Chondrocyte (in vitro differentiated cells): ENCODE measurements at regions not wholly inside any gene's neighbourhood (a gene's known extent, or its start where the extent isn't known, plus 50 kb on each side); places are given as distances from the start of the nearest gene placed in this dataset.

ENCODE experiments used
- DNase-seq: peaks from one replicate; pipeline ENCODE4 v3.0.0; 2021; ENCODE audit warnings: mixed read lengths, low spot score
- H3K27ac Mint-ChIP-seq: one replicate; pipeline ENCODE4 v1.8.0; 2021; ENCODE audit warnings: mild to moderate bottlenecking, moderate library complexity, mixed read lengths; ENCODE audit not compliant: unreplicated experiment
- H3K27me3 Mint-ChIP-seq: 2 replicates; pipeline ENCODE4 v1.8.0; 2021; ENCODE audit warnings: low read depth, mixed read lengths
- H3K36me3 Mint-ChIP-seq: 2 replicates; pipeline ENCODE4 v1.8.0; 2021; ENCODE audit warnings: low read depth, mixed read lengths
- H3K4me1 Mint-ChIP-seq: 2 replicates; pipeline ENCODE4 v1.8.0; 2021; ENCODE audit warnings: low read depth, mild to moderate bottlenecking, mixed read lengths
- H3K4me3 Mint-ChIP-seq: one replicate; pipeline ENCODE4 v1.8.0; 2021; ENCODE audit warnings: mild to moderate bottlenecking, moderate library complexity, mixed read lengths; ENCODE audit not compliant: unreplicated experiment
- H3K9me3 Mint-ChIP-seq: 2 replicates; pipeline ENCODE4 v1.8.0; 2021; ENCODE audit warnings: low read depth, mixed read lengths
- TF ChIP-seq, protein P1 (sequence below): fragments of 200-600 bp; sonication (generic); IDR thresholded peaks from 2 replicates; pipeline ENCODE4 v1.5.0; 2021; ENCODE audit warnings: antibody characterized with exemption, mild to moderate bottlenecking, moderate library complexity

DNA sequence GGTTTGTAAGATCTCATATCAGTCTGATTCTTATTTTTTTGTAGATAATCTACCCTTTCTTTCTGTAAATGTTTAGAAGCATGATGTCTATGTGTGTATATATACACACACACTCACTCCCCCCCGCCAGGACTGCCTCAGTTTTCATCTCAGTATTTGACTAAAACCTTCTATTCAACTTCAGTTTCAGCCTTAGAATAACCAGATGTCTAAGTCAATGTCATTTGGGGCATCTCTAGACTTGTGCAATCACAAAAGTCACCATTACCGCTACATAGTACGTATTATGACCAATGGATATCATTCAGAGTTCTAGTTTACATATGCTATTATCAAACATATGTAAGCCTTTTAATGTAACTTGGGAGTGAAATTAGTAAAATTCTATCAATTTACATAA is 53.3 kb upstream of the BOLA1 start:
- Mint-ChIP-seq H3K36me3 (no peaks in the 10 kb centered on the region), H3K27me3 (no peaks in the 10 kb centered on the region), H3K4me3 (no peak overlapping the region), H3K27ac (no peak overlapping the region), H3K9me3 (no peaks in the 10 kb centered on the region), H3K4me1 (peaks cover 45% of the 10 kb centered on the region)
- TF ChIP-seq, protein P1, sequence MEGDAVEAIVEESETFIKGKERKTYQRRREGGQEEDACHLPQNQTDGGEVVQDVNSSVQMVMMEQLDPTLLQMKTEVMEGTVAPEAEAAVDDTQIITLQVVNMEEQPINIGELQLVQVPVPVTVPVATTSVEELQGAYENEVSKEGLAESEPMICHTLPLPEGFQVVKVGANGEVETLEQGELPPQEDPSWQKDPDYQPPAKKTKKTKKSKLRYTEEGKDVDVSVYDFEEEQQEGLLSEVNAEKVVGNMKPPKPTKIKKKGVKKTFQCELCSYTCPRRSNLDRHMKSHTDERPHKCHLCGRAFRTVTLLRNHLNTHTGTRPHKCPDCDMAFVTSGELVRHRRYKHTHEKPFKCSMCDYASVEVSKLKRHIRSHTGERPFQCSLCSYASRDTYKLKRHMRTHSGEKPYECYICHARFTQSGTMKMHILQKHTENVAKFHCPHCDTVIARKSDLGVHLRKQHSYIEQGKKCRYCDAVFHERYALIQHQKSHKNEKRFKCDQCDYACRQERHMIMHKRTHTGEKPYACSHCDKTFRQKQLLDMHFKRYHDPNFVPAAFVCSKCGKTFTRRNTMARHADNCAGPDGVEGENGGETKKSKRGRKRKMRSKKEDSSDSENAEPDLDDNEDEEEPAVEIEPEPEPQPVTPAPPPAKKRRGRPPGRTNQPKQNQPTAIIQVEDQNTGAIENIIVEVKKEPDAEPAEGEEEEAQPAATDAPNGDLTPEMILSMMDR: no peak
- no peak for DNase-seq

DNA sequence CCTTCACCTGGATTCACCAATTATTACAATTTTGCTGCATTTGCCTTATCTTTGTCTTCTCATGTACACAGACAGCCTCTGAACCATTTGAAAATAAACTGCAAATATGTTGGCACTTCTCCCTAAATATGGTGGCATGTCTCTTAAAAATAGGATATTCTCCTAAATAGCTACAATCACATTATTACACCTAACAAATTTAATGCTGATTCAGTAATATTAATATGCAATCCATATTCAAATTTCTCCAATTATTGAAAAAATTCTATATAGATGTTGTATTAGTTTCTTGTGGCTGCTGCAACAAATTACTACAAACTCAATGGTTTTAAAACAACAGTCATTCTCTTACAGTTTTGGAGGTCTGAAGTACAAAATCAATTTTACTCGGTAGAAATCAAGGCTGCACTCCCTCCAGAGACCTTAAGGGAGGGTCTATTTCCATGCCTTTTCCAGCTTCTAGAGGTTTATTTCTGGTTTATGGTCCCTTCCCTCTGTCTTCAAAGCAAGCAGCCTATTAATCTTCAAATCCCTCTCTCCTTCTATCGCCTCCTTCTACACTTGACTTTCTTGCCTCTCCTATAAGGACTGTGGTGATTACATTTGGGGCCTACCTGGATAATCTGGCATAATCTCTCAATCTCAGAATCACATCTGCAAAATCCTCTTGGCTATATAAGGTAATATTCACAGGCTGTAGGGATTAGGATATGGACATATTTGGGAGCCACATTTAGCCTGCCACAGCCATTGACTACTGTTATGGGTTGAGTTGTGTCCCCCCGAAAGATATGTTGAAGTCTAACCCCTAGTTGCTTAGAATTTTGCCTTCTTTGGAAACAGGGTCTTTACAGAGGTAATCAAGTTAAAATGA is 52.5 kb upstream of the BOLA1 start:
- H3K4me1 Mint-ChIP-seq: peaks cover 45% of the 10 kb centered on the region
- no peak overlapping the region for H3K27ac Mint-ChIP-seq
- no peaks in the 10 kb centered on the region for H3K27me3 Mint-ChIP-seq
- no peaks in the 10 kb centered on the region for H3K9me3 Mint-ChIP-seq
- TF ChIP-seq, protein P1: no peak
- no peaks in the 10 kb centered on the region for H3K36me3 Mint-ChIP-seq
- DNase-seq: no peak
- H3K4me3 Mint-ChIP-seq: no peak overlapping the region

DNA sequence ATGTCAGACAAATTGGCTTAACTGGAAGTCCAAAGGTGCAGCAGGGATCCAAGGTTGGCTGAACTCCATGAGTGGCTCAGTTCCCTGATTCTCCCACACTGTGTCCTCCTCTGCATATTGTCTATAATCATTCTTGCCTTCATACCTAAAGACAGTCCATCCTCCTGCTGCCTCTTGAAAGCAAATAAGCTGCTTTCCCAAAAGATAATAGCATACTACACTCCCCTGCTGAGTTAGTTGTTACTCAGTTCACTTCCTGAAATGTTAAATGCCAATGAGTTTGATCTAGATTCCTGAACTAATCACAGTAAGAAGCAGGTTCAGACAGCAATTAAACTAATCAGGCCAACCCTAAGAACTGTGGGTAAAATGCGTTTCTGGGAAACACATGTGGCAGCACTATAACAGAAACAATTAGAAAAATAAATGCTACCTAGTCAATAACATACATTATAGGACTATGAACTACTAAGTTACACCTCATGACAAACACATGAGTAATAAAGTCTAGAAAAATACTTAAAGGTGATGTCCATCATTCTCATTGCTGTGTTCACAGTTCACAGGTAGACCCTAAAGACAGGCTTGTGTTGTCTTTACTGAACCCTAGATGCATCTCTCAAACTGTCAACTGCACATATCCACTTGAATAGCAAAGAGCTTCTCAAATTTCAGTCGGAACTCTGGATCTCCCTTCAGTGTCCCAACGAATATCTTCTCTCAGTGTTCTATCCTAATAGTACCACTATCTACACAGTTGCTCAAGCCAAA is 50.8 kb upstream of the BOLA1 start:
- DNase-seq: no peak
- Mint-ChIP-seq H3K27ac (peak overlapping the region; percentile 87), H3K4me3 (peak overlapping the region; percentile 77), H3K9me3 (no peaks in the 10 kb centered on the region), H3K4me1 (peaks cover 43% of the 10 kb centered on the region), H3K36me3 (no peaks in the 10 kb centered on the region), H3K27me3 (no peaks in the 10 kb centered on the region)
- TF ChIP-seq, protein P1: no peak

DNA sequence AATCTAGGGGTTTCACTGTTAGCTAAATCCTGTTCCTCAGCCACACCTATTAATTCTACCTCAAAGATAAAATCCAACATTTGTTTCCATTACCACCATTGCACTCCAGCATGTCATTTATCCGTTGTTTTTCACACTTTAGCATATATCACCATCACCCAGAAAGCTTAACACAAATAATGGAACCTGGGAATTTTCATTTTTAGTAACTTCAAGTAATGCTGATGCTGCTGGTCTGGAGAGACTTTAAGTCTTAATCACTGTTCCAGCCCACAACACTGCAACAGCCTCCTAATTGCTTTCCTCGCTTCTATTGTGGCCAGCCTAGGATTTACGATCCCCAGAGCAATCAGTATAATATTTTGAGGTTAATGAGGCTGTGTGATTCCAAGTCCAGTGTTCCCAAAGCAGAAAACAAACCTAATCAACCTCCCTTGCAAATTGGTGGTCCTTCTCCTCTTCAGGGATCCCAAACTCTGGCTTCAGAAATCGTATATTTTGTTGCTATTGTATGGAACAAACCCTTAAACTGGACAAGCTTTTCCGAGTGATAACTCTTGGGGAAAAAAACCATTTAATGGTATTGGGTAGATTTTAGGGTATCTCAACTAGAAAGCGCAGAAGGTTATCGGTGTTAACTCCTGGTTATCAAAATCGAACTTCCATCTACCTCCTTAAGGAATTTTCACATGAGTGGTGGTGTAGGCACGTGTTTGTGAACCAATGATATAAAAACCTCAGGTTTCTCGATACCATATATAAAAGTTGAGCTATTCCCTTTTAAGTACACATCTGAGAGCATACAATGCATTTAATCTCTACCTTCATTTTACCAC is 50.0 kb upstream of the BOLA1 start:
- Mint-ChIP-seq H3K9me3 (no peaks in the 10 kb centered on the region), H3K27ac (peak overlapping the region; percentile 87), H3K36me3 (no peaks in the 10 kb centered on the region), H3K4me1 (peaks cover 36% of the 10 kb centered on the region), H3K4me3 (peak overlapping the region; percentile 77), H3K27me3 (no peaks in the 10 kb centered on the region)
- DNase-seq: no peak
- TF ChIP-seq, protein P1: no peak
